Kidney epithelial cell (primary cell): ENCODE measurements at regions not wholly inside any gene's neighbourhood (a gene's known extent, or its start where the extent isn't known, plus 50 kb on each side); places are given as distances from the start of the nearest gene placed in this dataset.

ENCODE experiments used
- DNase-seq: peaks from one replicate; pipeline ENCODE4 v3.0.0-alpha.2; 2010; ENCODE audit warnings: low read depth
- H3K27me3 ChIP-seq: 2 replicates; pipeline ENCODE4 v1.6.0; 2011; ENCODE audit warnings: low read length; ENCODE audit not compliant: control insufficient read depth, insufficient read depth
- H3K36me3 ChIP-seq: 2 replicates; pipeline ENCODE4 v1.5.1; 2011; ENCODE audit warnings: low read length; ENCODE audit not compliant: control insufficient read depth, insufficient read depth
- H3K4me3 ChIP-seq: 2 replicates; pipeline ENCODE4 v1.5.1; 2011; ENCODE audit warnings: low read depth, mild to moderate bottlenecking, control low read depth, low read length
- CTCF ChIP-seq: IDR thresholded peaks from 2 replicates; pipeline ENCODE4 v1.5.1; 2011; ENCODE audit warnings: mild to moderate bottlenecking, moderate library complexity, low read length, control low read depth, inconsistent platforms; ENCODE audit not compliant: insufficient read depth, poor library complexity, severe bottlenecking

- no peaks in the 10 kb centered on the region for H3K36me3 ChIP-seq
- no peak overlapping the region for H3K4me3 ChIP-seq
- DNase-seq, result no peak
- TF ChIP-seq CTCF, result no peak
- no peaks in the 10 kb centered on the region for H3K27me3 ChIP-seq
Observed at GRCh38 chr18:73826098-73826497, 321.5 kb downstream of the FBXO15 start.

DNA sequence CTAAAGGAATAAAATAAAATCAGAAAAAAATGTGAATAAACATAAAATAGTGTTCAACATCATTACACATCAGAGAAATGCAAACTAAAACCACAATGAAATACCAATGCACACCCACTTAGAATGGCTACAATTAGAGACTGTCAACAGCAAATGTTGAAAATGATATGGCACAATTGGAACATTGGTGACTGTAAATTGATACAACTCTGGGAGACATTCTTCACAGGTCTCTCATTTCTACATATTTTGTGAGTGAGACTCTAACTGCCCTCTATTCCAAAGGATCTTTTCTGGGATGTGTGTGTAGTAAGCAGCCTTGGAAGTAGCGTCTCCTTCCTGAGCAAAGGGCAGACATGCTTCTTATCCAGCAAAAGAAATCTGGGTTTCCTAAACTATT is 323.0 kb downstream of the FBXO15 start:
- DNase-seq, result no peak
- Histone ChIP-seq H3K4me3 (no peak overlapping the region), H3K27me3 (no peaks in the 10 kb centered on the region), H3K36me3 (no peaks in the 10 kb centered on the region)
- no peak for TF ChIP-seq CTCF

- Histone ChIP-seq H3K36me3 (no peaks in the 10 kb centered on the region), H3K4me3 (no peak overlapping the region), H3K27me3 (no peaks in the 10 kb centered on the region)
- no peak for DNase-seq
- TF ChIP-seq CTCF, result no peak
Observed at GRCh38 chr18:73812423-73812822, 335.2 kb downstream of the FBXO15 start.

DNA sequence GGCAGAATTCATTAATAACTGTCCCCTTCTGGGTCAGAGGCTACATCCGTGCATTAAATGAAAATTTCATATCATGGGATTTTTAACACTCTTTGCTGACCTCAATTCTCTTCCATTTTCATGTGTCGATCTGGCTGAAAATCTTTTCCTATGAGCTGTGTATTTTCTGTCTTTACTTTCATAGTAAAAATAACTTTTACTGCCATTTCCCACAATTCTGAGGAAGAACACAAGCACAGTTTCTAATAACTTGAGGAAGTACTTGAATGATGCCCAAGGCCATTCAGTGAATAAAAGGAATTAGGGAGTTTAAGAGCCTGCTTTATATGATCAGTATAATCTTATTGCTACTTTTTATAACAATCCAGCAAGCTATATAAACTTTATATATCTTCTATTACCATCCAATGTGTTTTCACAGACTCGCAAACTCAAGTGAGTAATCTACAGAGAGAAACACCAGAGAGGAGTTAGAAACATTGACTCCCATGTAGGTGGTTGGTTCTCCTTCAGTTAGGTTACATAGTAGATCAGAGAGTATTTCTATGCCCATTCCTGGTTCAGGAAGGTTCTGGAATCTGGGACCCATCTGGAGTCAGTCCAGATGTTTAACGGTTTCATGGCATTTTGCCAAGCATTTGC is 340.0 kb downstream of the FBXO15 start:
- Histone ChIP-seq H3K4me3 (no peak overlapping the region), H3K27me3 (no peaks in the 10 kb centered on the region), H3K36me3 (no peaks in the 10 kb centered on the region)
- TF ChIP-seq CTCF, result no peak
- DNase-seq, result no peak

DNA sequence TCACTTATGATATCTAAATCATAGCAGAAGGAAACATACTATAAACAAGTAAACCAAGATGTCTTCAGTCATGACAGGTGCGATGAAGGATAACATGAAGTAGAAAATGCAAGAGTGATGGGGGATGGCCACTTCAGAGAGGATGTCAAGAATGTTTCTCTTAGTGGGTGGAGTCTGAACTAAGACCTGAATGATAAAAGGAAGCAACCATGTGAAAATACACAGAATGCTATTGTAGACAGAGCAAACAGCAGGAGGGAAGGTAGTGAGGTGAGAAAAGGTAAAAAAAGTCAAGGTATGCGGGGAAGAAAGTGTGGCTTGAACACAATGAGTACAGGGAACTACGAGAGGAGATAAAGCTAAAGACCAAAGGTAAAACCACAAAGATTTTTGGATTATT is 341.6 kb downstream of the FBXO15 start:
- no peak overlapping the region for H3K4me3 ChIP-seq
- no peaks in the 10 kb centered on the region for H3K36me3 ChIP-seq
- DNase-seq, result no peak
- no peaks in the 10 kb centered on the region for H3K27me3 ChIP-seq
- TF ChIP-seq CTCF, result no peak

DNA sequence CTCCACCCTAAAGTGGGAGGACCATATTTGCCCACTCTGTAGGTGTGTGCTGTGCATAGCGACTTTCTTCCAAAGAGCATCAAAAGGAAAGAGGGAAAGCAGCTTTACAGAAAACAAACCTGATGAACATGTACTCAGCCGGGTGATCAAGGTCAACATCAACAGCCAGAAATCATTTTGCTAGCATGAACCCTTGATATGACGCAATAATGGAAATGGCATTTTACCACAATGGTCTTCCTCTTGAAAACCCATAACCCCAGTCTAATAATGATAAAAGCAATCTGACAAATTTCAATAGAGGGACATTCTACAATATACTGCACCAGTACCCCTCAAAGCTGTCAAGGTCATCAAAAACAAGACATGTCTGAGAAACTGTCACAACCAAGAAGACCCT is 350.2 kb downstream of the FBXO15 start:
- no peak for DNase-seq
- no peak for TF ChIP-seq CTCF
- no peaks in the 10 kb centered on the region for H3K36me3 ChIP-seq
- no peak overlapping the region for H3K4me3 ChIP-seq
- no peaks in the 10 kb centered on the region for H3K27me3 ChIP-seq
